HL-60 (cell line): ENCODE measurements at regions not wholly inside any gene's neighbourhood (a gene's known extent, or its start where the extent isn't known, plus 50 kb on each side); places are given as distances from the start of the nearest gene placed in this dataset.

Experiments
- POLR2AphosphoS5 ChIP-seq: IDR thresholded peaks from 2 replicates; pipeline ENCODE4 v1.6.1; 2012; ENCODE audit warnings: low read depth
- TF ChIP-seq, protein P1 (sequence below): IDR thresholded peaks from one replicate; pipeline ENCODE4 v1.5.1; 2011; ENCODE audit warnings: low read length, control low read depth, inconsistent platforms; ENCODE audit not compliant: insufficient read depth

DNA sequence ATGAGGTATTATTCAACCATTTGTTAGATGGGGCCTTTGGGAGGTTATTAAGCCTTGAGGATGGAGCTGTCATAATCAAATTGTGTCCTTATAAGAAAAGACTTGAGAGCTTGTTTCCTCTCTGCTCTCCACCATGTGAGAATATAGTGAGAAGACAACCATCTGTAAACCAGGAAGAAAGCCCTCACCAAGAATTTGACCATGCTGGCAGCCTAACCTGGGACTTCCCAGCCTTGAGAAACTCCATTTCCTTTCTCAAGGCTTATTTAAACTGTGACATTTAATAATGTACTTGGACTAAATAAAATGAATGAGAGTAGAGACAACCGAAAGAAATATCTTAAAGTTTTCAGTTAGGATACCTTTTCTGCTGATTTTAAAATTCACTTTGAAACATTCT, 83.7 kb upstream of the GC start:
- TF ChIP-seq POLR2AphosphoS5 = no peak
- TF ChIP-seq, protein P1, sequence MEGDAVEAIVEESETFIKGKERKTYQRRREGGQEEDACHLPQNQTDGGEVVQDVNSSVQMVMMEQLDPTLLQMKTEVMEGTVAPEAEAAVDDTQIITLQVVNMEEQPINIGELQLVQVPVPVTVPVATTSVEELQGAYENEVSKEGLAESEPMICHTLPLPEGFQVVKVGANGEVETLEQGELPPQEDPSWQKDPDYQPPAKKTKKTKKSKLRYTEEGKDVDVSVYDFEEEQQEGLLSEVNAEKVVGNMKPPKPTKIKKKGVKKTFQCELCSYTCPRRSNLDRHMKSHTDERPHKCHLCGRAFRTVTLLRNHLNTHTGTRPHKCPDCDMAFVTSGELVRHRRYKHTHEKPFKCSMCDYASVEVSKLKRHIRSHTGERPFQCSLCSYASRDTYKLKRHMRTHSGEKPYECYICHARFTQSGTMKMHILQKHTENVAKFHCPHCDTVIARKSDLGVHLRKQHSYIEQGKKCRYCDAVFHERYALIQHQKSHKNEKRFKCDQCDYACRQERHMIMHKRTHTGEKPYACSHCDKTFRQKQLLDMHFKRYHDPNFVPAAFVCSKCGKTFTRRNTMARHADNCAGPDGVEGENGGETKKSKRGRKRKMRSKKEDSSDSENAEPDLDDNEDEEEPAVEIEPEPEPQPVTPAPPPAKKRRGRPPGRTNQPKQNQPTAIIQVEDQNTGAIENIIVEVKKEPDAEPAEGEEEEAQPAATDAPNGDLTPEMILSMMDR = no peak
